Eye (tissue), 1 donor: ENCODE measurements at regions not wholly inside any gene's neighbourhood (a gene's known extent, or its start where the extent isn't known, plus 50 kb on each side); places are given as distances from the start of the nearest gene placed in this dataset.

Experiments used
- DNase-seq: peaks from one replicate; pipeline ENCODE4 v3.0.0-alpha.2; 2015

DNA sequence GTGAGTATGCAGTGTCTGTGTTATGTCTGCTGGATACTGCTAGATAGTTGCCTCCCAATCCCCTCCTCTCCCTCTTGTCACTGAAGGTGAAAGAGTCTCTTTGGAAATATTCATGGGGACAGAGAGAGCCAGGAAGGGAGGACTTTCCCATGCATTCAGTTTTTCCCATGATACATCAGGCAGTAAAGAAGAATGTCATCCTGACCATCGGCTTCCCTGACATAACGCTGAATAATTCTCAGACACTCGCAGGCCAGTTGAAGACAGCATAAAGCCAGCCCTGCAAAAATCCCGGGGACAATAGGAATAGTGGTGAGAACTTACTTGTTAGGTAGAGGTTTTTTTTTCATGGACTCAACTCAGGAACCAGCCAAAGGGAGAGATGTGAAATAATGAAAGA is 58.1 kb downstream of the KLF4 start:
- no peak for DNase-seq

DNA sequence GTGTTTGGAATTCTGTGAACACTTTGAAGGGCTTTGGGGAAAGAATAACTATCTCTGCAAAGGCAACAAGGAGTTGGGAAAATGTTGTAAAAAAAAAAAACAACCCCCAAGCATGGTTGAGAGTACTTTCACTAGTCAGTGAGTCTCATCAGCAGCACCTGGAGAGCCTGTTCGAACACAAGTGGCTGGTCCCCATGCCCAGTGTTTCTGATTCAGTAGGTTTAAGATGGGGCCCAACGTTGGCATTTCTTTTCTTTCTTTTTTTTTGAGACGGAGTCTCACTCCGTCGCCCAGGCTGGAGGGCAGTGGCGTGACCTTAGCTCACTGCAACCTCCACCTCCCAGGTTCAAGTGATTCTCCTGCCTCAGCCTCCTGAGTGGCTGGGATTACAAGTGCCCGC is 59.5 kb downstream of the KLF4 start:
- no peak for DNase-seq

DNA sequence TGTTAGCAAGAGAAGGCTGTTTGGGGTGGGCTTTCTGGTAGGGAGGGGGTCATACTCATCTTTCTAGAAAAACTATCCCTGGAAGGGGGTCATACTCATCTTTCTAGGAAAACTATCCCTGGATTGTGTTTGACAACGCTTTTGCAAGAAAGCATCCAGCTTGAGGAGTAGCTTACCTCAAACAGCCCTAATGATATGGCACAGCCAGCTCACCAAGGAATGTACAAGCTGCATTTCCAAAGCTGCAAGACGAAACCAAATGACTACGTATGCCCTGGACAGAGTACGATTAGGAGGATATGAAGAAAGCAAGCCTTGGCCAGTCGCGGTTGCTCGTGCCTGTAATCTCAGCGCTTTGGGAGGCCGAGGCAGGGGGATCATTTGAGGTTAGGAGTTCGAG is 63.4 kb downstream of the KLF4 start:
- DNase-seq = no peak

DNA sequence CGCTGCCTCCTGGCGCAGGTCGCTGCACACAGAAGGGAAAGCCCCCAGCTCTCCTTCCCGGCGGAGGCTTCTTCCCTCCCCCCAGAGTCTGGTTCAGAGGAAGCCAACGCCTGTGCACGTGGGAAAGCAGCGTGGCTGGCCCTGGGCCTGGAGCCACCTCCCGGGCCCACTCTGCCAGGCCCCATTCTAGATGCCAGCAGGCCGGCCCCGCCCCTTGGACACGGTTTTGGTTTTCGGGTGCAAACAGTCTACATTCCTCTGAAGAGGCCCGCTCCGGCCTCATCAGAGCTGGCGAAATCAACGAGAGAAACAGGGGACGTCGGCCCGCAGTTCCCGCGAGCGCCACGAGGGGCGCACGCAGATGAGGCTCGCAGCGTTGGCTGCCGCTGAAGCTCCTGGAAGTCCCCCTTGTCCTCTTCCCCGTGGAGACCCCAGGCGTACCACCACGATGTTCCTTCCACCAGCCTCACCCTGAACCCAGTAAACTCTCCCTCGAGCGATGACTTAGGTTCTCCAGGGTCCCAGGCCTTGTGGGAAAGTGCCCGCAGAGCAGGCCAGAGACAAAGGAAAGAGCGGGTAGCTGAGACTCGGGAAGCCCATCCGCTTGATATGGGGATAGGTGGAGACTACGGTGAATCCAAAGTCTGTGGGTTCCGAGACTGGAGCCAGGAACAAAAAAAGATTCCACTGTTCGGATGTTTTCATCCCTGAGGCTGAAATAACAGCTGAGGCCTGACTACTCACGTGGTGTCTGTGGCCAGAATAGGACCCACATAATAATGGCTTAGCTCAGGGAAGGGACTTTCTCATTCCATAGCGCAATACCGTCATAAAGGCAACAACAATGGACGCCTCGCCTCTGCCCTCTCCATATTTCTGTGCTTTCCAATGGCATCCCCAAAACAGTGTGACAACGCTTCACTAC is 64.2 kb downstream of the KLF4 start:
- peak; percentile 91 for DNase-seq

DNA sequence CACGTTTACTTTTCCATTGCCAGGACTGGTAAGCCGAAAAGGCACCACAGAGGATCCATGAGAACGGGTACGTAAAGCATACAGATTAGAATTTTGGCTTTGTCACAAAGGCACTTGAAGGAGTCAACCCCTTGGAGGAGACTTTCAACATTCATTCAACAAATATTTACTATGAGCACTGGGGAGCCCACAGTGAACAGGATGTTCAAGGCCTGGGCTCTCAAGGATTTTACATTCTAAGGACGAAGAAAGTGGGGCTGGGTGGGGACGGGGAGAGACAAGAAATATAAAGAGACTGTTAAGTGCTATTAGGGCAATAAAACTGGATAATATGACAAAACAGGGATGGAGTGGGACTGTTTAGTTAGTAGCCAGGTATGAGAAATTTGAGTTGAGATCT is 66.0 kb downstream of the KLF4 start:
- DNase-seq = no peak

DNA sequence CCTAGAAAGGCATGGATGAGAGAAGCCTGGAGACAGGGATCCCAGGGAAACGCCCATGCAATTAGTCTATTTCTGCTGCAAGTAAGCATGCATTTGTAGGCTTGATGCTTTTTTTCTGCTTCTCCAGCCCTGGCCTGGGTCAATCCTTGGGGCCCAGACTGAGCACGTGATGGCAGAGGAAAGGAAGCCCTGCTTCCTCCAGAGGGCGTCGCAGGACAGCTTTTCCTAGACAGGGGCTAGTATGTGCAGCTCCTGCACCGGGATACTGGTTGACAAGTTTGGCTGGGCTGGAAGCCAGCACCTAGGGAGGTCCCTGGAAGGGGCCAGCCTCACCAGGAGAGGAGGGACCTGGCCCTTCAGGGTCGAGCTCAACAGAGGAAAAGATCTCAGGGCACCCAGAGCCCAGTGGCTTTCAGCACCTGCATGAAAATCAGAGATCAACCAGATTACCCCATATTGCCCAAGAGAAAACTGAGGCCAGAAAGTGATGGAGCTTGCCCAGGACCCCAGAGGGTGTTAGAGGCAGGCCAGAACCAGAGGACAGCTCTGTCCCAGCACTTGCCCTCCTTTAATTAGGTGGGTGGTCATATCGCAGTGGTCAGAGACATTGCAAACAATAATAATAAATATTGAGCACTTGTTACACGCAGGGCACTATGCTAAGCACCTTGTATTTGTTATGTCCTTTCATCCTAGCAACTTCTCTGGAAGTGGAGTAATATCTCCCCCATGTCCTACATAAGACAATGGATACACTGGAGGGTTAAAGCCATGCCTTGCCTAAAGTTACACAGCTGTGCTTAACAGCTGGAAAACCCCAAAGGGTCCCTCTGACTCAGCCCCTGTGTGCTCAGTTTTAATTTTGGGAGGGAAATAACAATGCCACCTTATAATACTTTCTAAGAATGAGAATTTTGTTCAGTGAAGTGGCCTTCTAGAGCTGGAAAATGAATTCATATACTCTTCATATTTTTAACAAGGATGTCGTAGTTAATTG is 67.1 kb downstream of the KLF4 start:
- DNase-seq = peak; percentile 86

DNA sequence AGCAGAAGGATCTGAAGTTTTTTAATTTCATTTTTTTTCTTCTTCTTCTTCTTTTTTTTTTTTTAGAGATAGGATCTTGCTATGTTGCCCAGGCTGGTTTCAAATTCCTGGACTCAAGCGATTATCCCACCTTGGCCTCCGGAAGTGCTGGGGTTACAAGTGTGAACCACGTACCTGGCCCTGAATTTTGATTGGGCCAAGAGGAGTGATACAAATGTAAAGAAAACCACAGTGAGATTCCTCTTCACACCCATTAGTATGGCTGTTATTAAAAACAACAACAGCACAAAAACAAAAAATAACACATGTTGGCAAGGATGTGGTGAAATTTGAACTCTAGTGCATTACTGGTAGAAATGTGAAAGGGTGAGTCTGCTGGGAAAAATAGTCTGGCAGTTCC is 79.1 kb downstream of the KLF4 start:
- DNase-seq = no peak

DNA sequence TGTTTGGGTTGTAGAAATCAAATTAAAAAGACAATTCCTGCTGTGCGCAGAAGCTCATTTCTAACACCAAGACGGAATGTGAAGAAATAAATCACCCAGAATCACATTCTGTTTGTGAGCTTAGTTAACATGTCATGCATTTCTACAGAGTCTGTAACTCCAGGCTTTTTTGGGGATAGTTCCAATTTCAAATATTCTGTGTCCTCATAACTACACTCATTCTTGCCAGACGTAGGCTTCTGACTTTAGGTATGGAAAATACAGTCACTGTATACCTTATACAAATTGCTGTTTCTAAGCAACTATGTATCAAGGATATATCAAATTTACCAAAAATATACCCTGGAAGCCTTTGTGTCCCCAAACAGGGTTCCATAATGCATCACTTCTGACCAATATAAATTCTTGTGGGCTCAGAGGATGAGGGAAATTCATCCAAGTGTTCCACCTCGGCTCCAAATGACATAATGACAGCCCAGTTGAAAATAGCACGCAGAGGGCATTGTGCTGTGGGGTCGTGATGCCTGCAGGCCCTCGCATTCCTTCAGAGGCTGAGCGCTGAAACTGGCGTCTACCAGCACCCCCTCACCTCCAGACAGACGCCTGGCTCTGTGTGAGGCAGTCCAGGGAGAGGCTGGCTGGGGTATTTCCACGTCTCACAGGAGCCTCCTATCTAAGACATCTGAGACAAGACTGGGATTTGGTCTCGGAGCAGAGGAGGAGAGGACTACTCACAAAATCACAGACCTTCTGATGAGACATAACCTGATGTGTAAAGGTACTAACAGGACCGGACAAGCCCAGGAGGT is 79.8 kb downstream of the KLF4 start:
- no peak for DNase-seq

DNA sequence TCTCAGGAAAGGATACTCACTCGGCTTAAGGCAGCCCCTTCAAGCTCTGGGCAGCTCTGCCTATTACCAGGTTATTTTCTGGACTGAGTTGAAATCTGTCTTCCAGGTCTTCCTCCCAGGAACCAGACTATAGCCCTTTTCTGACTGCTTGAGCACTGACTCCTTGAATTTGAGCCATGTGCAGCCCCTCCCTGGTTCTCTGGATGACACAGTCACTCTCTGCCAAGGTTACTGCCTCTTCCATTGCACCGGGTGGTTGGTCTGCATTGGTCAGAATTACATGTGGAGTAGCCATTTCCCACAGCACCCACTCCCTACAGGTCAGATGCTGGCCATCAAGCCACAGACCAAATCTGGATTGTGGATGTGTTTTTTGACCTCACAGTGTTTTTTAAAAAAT is 81.9 kb downstream of the KLF4 start:
- DNase-seq = no peak

DNA sequence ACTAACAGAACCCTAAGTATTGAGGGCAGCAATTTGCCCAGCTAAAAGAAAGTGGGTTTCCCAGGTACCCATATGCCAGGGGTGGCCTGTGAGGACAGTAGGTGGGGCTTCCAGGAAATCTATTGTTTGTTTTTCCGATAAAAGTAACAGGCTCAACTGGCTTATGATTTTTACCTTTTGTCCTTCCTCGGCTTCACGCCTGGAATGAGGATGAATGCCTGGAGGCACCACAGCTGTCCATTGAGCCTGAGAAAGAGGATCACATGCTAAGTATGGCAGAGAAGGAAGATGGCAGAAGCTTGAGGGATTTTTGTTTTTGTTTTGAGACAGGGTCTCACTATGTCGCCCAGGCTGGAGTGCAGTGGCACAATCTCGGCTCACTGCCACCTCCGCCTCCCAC is 84.1 kb downstream of the KLF4 start:
- no peak for DNase-seq

DNA sequence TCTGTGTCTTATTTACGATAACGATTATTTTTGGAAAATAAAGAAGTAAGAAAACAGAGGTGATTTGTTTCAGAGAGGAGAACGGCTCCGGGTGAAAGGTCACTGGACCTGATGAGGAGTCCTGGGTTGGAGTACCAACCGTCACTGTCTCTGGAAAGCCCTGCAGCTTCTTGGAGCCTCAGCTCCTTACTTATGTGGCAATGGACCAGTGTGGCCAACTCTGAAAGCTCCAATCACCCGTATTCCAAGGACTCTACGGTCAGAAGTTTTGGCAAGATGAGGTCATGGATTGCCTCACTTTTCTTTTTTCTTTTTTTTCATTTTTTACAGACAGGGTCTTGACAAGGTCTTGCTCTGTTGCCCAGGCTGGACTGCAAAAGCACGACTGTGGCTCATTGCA is 84.8 kb downstream of the KLF4 start:
- DNase-seq = no peak

DNA sequence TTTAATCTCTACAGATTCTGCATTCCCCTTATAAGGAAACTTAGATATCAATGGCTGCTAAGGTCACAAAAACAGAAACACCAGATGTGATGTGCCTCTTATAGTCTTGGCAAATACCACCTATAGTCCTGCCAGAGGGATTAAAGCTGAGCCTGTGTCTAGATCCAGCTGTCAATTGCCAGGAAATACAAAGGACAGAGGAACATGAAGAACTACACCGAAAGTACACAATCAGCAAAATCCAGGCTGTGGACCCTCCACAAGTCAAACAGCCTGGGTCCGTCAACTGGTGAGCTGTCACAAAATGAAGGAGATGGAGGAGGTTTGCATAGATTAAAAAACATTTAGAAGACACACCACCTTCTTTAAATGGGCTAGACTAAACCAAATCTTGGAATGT is 85.4 kb downstream of the KLF4 start:
- no peak for DNase-seq

DNA sequence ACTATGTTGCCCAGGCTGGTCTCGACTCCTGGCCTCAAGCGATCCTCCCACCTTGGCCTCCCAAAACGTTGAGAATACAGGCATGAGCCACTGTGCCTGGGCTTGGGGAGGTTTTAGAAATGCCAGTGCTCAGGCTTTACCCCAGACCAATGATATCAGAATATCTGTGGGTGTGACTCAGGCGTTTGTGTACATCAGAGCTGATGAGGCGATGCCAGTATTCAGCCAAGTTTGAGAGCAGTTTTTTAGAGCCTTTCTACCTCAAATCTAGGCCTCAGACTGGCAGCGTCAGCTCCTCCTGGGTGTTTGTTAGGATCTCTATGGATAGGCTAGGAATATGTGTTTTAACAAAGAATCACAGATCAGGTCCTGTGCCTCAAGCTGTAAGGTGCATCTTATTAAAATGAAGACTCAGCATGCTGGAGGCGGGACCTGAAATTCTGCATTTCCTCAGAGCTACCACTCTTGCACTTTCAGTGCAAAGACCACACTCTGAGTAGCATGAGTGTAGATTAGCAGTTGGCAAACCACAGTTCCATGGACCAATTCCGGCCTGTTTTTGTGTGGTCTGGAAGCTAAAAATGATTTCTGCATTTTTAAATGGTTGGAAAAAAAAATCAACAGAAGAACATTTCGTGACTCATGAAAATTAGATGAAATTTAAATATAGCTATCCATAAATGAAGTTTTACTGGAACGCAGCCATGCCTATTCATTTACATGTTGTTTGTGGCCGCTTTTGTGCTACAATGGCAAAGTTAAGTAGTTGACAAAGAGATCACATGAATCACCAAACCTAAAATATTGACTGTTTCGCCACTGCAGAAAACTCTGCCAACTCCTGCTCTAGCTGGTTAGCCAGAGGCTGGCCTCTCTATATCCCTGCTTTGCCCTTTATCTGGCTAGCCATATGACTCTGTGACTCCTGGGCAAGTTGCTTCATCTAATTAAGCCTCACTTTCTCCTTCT is 92.2 kb downstream of the KLF4 start:
- no peak for DNase-seq

DNA sequence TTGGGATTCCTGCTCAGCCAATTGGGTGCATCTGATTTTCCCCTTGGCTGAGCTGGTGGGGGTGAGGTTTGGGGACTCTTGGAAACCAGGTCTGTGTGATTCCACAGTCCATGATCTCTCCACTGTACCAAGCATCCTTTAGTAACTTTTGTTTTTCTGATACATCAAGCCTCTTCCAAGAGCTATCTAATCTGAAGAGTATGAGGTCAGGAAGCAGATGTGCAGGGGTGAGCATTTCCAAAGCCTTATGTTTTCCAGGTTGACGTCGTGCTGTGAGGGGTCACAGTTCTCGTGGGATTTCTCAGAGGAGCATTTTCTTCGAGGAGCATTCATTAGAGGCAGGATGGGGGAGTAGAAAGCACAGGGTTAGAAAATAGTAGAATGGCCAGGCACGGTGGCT is 95.3 kb downstream of the KLF4 start:
- DNase-seq = no peak

DNA sequence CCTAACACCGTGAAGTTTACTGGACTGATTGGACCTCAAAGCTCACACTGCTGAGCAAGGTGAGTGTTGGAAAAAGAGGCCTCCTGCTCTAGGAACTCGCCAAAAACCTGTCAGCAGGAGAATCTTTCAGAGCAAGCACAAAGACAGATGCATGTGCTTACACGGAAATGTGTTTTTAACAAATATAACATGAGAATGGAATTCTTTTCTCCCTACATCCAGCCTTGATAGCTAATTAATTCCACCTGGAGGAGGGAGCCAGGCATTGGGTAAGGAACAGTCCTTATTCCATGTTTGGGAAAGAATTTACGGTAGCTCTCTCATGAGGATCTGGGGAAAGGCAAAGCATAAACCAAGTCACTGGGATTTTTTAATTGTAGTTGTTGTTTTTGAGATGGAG is 98.8 kb downstream of the KLF4 start:
- no peak for DNase-seq

DNA sequence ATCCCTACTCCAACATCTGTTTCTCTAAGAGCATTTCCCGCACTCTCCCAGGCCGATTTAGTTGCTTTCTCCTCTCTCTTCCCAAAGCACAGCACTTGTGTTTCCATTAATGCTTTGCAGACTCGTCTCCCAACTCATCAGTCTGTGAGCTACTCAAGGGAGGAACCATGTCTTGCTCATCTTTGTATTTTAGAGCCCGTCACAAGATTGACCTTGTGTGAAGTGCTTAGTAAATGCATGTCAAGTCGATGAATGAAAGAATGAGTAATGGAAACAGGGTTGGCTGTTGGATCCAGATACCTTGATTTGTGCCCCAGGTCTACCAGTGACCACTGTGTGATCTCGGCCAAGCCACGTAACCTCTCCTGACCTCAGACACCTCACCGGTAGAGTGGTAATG is 99.3 kb downstream of the KLF4 start:
- no peak for DNase-seq

DNA sequence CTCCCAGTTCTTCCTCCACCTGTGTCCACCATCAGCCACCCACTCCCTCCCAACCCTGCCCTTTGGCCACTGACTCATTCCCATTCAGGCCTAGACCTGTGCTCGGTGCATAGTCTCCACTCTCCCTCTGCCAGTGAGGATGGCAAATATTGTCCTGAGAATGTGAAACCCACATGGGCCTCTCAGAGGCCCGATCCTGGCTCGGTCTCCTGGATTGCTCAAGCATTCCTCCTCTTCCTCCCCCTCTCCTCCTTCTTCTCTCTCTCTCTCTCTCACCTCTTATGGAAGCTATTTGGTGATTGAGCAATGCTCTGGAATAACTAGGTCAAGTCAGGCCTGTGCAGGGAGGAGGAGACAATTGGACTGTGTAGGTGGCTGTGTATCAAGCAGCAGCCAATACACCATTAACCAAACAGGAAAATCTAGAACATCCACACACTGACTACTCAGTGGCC is 99.9 kb downstream of the KLF4 start:
- no peak for DNase-seq

DNA sequence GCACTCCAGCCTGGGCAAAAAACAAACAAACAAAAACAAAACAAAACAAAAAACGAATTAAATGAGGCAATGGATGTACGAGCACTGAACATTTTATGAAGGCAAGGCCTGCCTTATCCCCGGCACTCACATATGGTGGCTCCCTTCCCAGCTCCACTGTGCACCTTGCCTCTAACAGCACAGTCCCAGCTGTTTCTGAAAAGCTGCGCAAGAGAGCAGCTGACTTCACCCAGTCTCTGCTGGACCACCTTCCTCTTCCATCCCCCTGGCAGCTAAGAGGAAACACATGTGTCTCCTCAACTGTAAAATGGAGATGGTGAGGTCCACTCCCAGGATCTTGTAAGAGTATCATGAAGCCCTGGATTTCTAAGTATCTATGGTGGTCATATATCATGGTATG is 100.7 kb downstream of the KLF4 start:
- no peak for DNase-seq

DNA sequence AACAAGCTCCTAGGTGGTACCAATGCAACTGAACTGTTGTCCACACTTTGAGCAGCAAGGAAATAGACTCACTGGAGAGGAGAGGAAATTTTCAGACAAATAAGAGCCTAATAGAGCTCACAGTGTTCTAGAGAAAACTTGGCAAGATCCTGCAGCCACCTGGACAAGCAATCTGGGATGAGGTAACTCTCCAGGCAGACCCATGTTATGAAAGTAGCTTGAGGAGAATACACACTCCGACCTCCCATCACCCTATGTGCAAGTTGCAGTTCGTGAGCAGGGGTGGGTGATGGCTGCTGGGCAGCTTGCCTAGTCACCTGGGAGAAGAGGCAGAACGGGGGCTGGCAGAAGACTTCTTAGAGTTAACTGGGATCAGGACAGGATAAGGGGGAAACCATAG is 102.2 kb downstream of the KLF4 start:
- no peak for DNase-seq

DNA sequence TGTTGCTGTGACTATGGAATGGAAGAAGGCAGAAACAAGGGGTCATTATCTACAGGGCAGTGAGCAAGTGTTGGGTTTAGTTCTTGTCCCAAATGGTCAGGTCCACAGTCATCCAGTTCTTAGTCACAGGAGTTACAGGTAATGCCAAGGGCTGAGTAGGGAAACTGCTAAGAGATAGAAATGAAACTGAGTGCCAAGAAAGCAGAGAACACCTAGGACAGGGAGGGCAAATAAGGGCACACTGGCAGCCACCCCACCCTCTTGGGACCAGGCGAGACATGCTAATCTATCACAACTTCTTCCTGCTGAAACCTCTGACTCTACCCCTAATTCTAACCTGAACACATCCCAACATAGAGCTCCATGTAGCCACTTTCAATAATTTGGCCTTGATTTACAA is 103.2 kb downstream of the KLF4 start:
- DNase-seq = no peak
